Gastroesophageal sphincter (tissue), 4 donors: ENCODE measurements at regions not wholly inside any gene's neighbourhood (a gene's known extent, or its start where the extent isn't known, plus 50 kb on each side); places are given as distances from the start of the nearest gene placed in this dataset.

Source experiments
- ATAC-seq: fragments of 150-250 bp; one replicate; pipeline ENCODE4 v1.9.1; 2016; ENCODE audit warnings: mild to moderate bottlenecking, moderate library complexity
- H3K27ac ChIP-seq, 4 donors: fragments of 200-600 bp; sonication (generic) in 3 of 4; 1 replicate in 3 of 4; 2 replicates in 1 of 4; pipeline ENCODE4 v1.5.1; 2016 to 2019
- H3K27me3 ChIP-seq: fragments of 200-600 bp; sonication (generic); one replicate; pipeline ENCODE4 v1.5.1; 2019
- H3K36me3 ChIP-seq, 2 donors: fragments of 200-600 bp; sonication (generic); one replicate each; pipeline ENCODE4 v1.5.1; 2019; ENCODE audit warnings: control low read depth in 1 of 2
- H3K4me1 ChIP-seq, 3 donors: fragments of 200-600 bp; sonication (generic); 1 replicate in 2 of 3; 2 replicates in 1 of 3; pipeline ENCODE4 v1.5.1; 2016 to 2019; ENCODE audit warnings: control low read depth in 2 of 3
- H3K4me3 ChIP-seq, 2 donors: fragments of 200-600 bp; sonication (generic); one replicate each; pipeline ENCODE4 v1.5.1; 2019; ENCODE audit warnings: mild to moderate bottlenecking in 1 of 2, moderate library complexity in 1 of 2
- H3K9me3 ChIP-seq, 3 donors: fragments of 200-600 bp; sonication (generic); one replicate each; pipeline ENCODE4 v1.5.1; 2017 to 2019; ENCODE audit warnings: control low read depth in 2 of 3
- EP300 ChIP-seq: sonication (generic); formaldehyde crosslinking; IDR thresholded peaks from one replicate; pipeline ENCODE4 v1.6.1; 2017; ENCODE audit warnings: antibody characterized with exemption, mild to moderate bottlenecking
- POLR2A ChIP-seq, 2 donors: fragments of 450-650 bp; IDR thresholded peaks; one replicate each; pipeline ENCODE4 v1.6.1; 2017; ENCODE audit warnings: antibody characterized with exemption in 2 of 2, mild to moderate bottlenecking in 2 of 2, moderate library complexity in 1 of 2
- POLR2AphosphoS5 ChIP-seq: sonication (generic); formaldehyde crosslinking; IDR thresholded peaks from one replicate; pipeline ENCODE4 v1.6.1; 2017; ENCODE audit warnings: antibody characterized with exemption
- WGBS, 2 donors: methylation state at CpG; one replicate each; pipeline ENCODE4 v1.1.5; 2018; ENCODE audit warnings: low coverage in 1 of 2; 5-methylcytosine and 5-hydroxymethylcytosine counted together
- TF ChIP-seq, protein P1 (sequence below), 4 experiments: fragments of 200-600 bp in 2 of 4; fragments of 450-650 bp in 2 of 4; sonication (generic) in 1 of 4; IDR thresholded peaks; one replicate each; pipeline ENCODE4 v1.5.1; 2017 to 2019; ENCODE audit warnings: antibody characterized with exemption in 4 of 4, mild to moderate bottlenecking in 2 of 4, moderate library complexity in 2 of 4

DNA sequence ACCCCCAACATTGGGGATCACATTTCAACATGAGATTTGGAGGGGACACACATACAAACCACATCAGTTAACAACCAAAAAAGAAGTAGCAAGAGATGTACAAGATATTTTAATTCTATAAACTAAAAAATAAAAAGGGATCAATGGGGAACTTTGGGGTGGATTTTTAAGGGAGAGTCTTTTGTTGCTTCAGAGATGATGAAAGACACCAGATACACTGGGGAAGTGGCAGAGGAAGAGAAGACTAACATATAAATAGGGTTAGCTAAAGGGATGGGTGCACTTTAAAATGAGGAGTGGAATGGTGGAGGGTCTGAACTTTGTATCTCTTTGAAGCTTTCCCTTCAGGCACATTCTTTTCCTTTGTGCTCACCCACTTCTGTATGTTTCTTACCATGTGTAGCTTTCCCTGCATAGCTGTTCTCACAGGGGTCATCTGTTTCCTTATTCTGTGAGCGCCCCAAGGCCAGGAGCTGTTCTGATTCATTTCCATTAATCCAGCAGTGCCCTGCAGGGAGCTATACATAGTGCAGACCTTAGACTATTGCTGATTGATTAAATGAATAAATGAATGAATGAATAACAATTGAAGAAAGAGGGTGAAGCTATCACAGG, 531.6 kb upstream of the KLF4 start:
- ATAC-seq, result no peak
- TF ChIP-seq POLR2A (IDR thresholded peaks at IDR 0.05), result no peak
- TF ChIP-seq POLR2AphosphoS5, result no peak
- TF ChIP-seq, protein P1, sequence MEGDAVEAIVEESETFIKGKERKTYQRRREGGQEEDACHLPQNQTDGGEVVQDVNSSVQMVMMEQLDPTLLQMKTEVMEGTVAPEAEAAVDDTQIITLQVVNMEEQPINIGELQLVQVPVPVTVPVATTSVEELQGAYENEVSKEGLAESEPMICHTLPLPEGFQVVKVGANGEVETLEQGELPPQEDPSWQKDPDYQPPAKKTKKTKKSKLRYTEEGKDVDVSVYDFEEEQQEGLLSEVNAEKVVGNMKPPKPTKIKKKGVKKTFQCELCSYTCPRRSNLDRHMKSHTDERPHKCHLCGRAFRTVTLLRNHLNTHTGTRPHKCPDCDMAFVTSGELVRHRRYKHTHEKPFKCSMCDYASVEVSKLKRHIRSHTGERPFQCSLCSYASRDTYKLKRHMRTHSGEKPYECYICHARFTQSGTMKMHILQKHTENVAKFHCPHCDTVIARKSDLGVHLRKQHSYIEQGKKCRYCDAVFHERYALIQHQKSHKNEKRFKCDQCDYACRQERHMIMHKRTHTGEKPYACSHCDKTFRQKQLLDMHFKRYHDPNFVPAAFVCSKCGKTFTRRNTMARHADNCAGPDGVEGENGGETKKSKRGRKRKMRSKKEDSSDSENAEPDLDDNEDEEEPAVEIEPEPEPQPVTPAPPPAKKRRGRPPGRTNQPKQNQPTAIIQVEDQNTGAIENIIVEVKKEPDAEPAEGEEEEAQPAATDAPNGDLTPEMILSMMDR (IDR thresholded peaks at IDR 0.05), result no peak
- no peak for TF ChIP-seq EP300
- Histone ChIP-seq H3K27me3 (no peaks in the 10 kb centered on the region), H3K4me1 (no peaks in the 10 kb centered on the region), H3K27ac (no peak overlapping the region), H3K36me3 (no peaks in the 10 kb centered on the region), H3K4me3 (no peak overlapping the region), H3K9me3 (no peaks in the 10 kb centered on the region)
- WGBS, 2 donors, result 89 to 100% methylated on average over 1 of the region's 1 CpG

- Histone ChIP-seq H3K36me3 (no peaks in the 10 kb centered on the region), H3K4me3 (no peak overlapping the region), H3K9me3 (no peaks in the 10 kb centered on the region), H3K27ac (no peak overlapping the region), H3K27me3 (no peaks in the 10 kb centered on the region), H3K4me1 (no peaks in the 10 kb centered on the region)
- TF ChIP-seq EP300 (no peak), POLR2A (IDR thresholded peaks at IDR 0.05) (no peak), POLR2AphosphoS5 (no peak)
- TF ChIP-seq, protein P1 (IDR thresholded peaks at IDR 0.05), result no peak
- ATAC-seq, result no peak
Observed at GRCh38 chr9:108019821-108020220, 530.3 kb upstream of the KLF4 start.

DNA sequence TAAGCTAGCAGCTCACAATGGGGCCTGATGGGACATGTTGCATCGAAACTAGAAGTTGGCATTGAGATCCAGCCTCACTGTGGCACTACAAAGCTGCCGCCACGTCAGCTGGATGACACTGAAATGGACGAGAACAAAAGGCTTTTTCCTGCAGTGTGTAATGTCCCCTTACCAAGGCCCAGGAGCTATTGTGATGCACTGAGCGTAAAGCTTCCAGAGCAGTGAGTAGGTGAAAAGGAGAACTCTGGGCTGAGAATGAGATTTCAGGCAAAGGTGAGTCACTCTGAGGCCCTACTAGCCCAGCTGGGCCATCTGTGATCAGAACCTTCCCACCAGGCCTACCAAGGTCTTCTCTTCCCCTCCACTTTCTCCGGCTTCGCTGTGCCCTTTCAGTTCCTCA, 528.1 kb upstream of the KLF4 start:
- Histone ChIP-seq H3K27ac (no peak overlapping the region), H3K4me1 (no peaks in the 10 kb centered on the region), H3K4me3 (no peak overlapping the region), H3K27me3 (no peaks in the 10 kb centered on the region), H3K36me3 (no peaks in the 10 kb centered on the region), H3K9me3 (no peaks in the 10 kb centered on the region)
- TF ChIP-seq, protein P1 (IDR thresholded peaks at IDR 0.05), result no peak
- TF ChIP-seq EP300 (no peak), POLR2A (IDR thresholded peaks at IDR 0.05) (no peak), POLR2AphosphoS5 (no peak)
- 79 to 90% methylated on average over 3 to 6 of the region's 7 CpGs for WGBS, 2 donors
- ATAC-seq, result no peak

GRCh38 chr9:108016446-108016845, 526.9 kb upstream of the KLF4 start:
- Histone ChIP-seq H3K27ac (no peak overlapping the region), H3K9me3 (no peaks in the 10 kb centered on the region), H3K4me1 (no peaks in the 10 kb centered on the region), H3K27me3 (no peaks in the 10 kb centered on the region), H3K4me3 (no peak overlapping the region), H3K36me3 (no peaks in the 10 kb centered on the region)
- TF ChIP-seq POLR2AphosphoS5, result no peak
- no peak for TF ChIP-seq POLR2A (IDR thresholded peaks at IDR 0.05)
- no peak for TF ChIP-seq EP300
- TF ChIP-seq, protein P1 (IDR thresholded peaks at IDR 0.05), result no peak
- ATAC-seq, result no peak
- 67 to 79% methylated on average over 1 to 3 of the region's 3 CpGs for WGBS, 2 donors

DNA sequence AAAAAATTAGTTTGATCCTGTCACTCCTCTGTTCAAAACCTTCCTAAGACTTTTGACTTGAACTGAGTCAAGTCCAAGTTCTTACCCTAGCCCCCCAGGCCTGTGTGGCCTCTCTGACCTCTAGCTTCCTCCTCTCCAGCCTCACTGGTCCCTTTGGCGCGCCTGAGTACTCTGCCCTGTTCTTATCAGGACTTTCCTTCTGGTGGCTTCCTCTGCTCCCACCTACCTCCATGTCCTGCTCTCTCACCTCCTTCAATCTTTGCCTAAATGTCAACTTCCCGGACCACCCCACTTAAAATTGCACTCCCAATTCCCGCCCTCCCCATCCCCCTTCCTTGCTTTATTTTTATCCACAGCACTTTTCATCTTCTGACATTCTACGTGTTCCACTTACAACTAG, 526.1 kb upstream of the KLF4 start:
- Histone ChIP-seq H3K9me3 (no peaks in the 10 kb centered on the region), H3K27ac (no peak overlapping the region), H3K4me3 (no peak overlapping the region), H3K4me1 (no peaks in the 10 kb centered on the region), H3K36me3 (no peaks in the 10 kb centered on the region), H3K27me3 (no peaks in the 10 kb centered on the region)
- no peak for ATAC-seq
- no peak for TF ChIP-seq POLR2A (IDR thresholded peaks at IDR 0.05)
- TF ChIP-seq, protein P1 (IDR thresholded peaks at IDR 0.05), result no peak
- TF ChIP-seq EP300, result no peak
- TF ChIP-seq POLR2AphosphoS5, result no peak
- 93 to 100% methylated on average over 3 to 5 of the region's 5 CpGs for WGBS, 2 donors
